ENCODE measurements at regions not wholly inside any gene's neighbourhood (a gene's known extent, or its start where the extent isn't known, plus 50 kb on each side); places are given as distances from the start of the nearest gene placed in this dataset.
"Not testable (repeated sequence)": the region's sequence is repeated elsewhere in the genome, so short reads cannot be mapped to it uniquely, and the experiment has no call there.

DNA sequence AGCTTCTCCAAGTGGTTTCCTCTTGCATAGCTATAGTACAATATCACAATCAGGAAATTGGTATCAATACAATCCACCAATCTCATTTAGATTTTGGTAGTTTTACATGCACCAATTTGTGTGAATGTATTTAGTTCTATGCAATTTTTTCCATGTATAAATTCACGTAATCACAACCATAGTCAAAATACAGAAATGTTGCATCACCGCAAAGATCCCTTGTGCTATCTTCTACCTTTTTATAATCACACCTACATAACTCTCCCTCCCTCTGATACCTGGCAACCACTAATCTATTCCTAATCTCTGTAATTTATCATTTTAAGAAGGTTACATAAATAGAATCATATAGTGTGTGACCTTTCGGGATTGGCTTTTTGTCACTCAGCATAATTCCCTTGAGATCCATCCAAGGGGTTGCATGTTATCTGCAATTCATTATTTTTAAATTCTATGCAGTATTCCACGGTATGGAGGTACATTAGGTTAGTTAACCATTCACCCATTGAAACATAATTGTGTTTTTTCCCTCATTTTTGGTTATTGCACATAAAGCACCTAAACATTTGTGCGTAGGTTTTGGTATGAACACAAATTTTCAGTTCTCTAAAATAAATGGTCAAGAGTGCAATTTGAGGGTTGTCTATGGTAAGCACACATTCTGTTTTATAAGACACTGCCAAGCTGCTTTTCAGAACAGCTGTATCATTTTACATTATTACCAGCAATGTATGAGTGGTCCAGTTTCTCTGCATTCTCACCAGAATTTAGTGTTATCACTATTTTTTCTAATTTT is 95.1 kb upstream of the SLC22A23 start:
- DNase-seq (ENCODE audit: low spot score) = no peak

DNA sequence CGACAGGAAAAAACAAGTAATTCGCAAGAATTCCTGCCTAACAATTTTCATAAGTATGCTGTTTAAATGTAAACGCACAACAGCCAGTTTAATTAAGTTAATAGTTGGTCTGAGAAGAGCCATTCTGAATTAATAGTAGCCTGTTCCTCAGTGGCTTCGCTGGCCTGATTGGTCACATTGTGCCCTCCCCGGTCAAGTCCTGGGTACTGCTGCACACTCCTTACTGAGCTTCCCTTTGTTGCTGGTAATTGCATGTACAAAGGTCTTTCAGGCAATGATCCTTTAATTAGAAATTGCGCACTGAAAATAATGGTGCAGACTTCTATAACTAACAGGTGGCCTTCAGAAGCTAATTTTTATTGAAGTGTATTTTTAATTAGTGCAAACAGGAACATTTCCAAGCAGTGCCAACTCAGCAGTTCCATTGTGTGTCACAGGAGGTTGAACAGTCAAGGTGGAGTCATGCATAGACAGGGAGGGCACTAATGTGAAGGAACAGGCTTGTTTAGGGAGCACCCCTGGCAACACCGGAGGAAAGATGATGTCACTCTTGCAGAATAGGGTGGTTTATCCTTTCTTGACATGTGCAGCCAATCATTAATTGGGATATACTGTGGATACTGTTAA is 92.6 kb upstream of the SLC22A23 start:
- no peak for DNase-seq (ENCODE audit: low spot score)

DNA sequence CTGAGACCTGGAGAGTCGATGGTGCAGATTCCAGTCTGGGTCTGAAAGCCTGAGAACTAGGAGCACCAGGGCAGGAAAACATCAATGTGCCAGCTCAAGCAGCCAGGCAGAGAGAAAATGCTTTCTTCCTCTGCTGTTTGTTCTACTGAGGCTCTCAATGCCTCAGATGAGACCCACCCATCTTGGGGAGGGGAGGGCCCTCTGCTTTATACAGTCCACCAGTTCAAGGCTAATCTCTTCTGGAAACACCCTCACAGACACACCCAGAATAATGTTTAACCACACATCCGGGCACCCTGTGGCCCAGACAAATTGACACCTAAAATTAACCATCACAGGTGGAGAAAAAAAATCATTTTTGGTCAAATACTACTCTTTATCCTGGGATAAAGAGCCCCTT is 89.3 kb upstream of the SLC22A23 start:
- DNase-seq (ENCODE audit: low spot score) = no peak

DNA sequence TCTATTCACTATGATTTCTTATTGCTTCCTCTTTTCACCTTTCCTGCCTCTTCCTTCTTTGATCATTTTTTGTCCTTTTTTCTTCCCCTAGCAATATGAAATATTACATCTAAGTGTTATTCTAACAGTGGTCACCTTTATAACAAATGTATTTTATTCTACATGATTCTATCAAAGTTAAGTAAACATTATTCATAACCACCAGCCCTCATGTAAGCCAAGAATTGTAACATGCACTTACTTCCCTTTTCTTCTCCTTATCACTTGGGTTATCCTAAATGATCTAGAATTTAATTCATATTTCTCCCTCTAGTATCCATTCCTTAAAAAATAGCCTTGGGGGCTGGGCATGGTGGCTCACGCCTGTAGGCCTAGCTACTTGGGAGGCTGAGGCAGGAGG is 88.3 kb upstream of the SLC22A23 start:
- DNase-seq (ENCODE audit: low spot score) = no peak

DNA sequence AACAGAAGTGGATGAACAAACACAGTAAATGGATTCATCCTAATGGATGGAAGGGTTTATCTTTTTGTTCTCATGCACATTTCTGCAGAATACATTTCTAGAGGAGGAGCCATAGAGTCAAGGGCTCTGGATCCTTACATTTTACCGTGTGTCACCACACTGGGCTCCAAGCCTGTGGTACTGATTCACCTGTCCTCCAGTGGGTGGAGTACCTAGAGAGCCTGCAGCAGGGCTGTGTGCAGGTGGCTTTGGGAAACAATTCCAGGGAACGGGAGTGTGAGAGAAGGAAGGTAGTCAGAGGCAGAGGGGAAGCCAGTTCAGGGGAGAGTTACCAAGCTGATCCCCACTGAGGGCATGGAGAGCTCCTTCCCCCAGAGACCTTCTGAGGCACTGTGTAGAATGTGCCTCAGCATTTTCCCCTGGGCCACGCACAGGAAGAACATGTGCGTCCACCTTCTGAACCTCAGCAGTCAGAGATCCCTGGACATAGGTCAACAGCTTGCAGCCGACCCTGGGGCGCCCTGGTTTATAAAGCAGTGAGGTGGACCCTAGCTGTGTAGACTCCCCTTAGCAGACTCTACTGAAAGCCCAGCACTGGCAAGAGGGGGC is 85.3 kb upstream of the SLC22A23 start:
- no peak for DNase-seq (ENCODE audit: low spot score)

DNA sequence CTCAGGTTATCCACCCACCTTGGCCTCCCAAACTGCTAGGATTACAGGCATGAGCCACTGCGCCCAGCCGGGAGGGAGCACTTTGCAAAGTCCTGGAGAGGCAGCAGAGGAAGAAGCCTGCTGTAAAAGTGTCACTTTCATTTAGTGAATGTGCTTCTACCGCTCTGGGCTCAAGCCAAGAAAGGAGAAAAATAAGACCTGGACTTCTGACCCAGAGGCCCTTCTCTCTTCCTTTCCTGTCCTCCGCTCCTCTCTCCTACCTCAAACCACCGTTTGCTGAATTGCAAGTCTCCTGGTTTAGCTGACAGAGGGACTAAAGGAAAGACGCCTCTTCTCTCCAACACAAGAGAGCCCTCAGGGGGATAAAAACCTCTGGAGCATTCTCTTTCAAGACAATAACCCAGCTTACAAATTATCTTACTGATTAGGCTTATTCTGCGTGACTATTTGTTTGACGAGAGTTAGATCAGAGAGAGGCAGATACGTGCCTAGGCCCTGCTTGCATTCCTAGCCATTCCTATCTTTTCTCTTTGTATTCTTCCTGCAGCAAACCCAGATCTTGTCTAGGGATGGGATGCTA is 84.2 kb upstream of the SLC22A23 start:
- DNase-seq (ENCODE audit: low spot score) = no peak

DNA sequence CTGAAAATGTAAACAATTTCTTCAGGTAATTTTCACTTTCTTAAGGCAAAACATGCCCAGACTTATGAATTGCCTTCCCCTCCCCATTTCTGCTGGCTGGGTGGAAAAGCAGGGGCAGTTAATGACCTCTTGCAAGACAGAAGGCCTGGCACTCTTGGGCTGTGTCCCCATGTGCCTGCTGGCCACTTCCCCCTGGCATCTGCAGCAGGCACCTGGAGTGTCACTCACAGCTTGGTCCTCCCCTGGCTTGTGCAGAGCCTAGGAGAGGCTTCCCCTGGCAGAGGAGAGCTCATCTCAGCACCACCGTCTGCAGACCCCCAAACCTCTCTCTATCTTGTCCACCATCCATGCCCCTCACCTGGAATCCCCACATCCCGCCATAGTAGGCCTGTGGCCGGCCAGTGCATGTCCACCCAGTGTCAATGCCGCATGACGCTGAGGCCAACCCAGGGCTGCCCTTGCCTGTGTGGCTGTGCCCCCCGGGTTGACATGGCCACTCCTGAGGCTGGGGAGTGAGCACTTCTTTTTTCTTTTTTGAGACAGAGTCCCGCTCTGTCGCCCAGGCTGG is 83.5 kb upstream of the SLC22A23 start:
- no peak for DNase-seq (ENCODE audit: low spot score)

DNA sequence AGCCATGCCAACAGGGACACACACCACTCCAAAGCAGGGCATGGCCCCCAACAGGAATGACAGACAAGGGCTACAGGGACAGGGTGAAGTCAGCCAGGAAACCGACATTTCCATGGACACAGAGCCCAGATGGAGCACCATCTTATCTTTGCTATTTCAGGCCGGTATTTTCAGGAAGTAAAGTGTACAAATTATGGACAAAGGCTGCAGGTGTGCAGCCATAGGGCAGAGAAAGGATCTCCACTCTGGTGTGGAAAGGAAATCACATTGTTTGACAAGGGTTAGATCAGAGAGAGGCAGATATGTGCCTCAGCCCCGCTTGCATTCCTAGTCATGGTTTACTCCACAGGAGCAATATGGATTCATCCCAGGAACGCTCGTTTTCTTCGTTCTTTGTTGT is 81.7 kb upstream of the SLC22A23 start:
- no peak for DNase-seq (ENCODE audit: low spot score)

DNA sequence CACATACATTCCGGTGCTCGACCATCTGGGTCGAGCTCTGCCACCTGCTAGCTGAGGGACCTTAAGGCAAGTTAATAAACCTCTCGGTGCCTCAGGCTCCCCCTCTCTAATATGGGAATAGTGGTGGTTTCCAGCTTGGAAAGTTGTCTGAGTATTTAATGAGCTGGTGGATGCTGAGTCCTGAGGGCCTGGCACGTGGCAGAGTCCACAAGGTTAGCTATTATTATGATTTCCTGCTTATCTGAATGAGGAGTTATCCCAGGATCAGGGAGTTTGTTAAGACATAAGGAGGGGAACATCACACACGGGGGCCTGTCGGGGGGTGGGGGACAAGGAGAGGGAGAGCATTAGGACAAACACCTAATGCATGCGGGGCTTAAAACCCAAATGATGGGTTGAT is 80.1 kb upstream of the SLC22A23 start:
- no peak for DNase-seq (ENCODE audit: low spot score)

DNA sequence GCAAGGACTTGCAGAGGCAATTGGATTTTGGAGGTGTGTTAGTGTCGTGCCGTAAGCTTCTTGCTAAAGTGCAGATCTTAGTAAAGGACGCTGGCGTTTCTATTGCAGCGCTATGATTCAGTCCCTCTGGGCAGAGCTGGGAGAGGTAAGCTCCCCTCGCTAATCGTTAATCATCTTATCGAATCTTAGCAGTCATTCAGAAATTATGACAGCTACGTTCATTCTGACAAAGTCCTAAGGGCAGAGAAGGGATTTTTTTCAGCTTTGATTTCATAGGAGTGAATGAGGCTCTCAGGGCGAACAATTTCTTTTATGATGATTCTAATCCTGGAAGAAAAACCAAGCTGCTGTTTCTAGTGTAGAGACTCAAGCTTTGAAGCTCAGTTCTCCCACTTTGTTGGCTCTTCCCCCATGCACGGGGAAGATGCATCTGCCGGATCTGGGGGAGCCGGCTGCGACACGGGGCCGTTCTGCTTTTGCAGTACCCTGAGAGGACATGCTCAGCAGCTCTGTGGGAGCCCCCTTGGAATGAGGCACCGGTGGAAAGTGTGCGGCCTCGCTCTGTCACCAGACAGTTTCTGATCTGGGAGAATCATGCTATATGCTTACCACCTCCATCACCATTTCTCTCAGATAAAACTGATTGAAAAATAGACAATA is 79.1 kb upstream of the SLC22A23 start:
- no peak for DNase-seq (ENCODE audit: low spot score)

DNA sequence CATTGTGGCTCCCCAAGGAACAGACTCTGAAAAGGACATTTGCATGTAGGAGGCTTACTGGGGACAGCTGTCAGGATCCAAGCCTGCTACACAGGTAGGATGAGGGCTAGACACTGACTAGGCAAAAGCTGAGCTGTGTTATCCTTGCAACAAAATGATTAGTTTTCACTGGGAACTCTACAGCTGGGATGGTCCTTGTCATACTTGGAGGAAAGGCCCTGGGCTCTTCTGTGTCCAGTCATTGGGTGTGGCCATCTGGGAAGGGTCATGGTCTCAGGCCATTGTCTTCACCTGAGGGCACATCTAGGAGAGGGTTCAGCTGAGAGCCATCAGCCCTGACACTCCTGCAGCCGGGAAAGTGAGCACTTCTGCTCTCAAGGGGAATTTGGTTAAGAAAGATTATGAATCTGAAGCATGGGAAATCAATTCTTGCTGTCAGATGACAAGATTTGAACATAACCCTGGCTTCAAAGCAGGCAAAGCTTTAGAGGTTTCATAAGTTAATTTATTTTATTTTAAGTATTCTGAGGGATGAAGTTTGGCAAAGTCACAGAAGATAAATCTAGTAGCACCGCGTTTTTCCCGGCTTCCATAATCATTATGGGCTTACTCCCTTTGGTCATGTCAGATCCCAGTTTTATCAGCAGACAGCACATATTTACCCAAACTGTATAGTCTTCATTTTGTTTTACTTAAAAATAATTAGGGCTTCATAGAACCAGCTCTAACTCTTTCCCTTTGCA is 78.4 kb upstream of the SLC22A23 start:
- DNase-seq (ENCODE audit: low spot score) = no peak

DNA sequence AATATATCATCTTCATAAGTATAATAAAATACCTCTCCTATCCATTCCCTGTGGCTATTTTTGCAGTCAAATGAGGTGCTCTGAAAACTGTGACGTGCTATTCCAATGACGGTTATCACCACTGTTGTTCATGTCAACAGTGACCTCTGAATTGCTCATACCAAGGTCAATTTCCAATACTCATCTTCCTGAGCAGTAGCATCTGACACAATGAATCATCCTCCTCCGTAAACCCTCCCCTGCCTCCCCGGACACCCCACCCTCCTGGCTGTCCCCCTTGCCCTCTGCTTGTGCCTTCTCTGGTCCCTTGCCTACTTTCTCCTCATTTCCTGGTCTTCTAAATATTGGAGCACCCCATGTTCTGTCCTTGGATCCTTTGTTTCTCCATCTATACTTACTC is 77.7 kb upstream of the SLC22A23 start:
- no peak for DNase-seq (ENCODE audit: low spot score)

DNA sequence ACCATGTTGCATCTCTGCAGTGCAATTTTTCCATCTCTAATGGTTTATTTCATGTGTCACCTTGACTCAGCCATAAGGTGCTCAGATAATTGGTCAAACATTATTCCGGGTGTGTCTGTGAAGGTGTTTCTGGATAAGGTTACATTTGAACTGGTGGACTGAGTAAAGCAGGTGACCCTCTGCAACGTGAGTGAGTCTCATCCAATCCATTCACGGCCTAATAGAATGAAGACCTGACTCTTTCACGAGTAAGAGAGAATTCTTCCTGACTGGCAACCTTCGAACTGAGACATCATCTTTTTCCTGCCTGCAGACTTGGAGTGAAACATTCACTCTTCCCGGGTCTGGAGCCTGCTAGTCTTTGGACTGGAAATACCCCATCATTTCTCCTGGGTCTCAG is 77.1 kb upstream of the SLC22A23 start:
- no peak for DNase-seq (ENCODE audit: low spot score)

DNA sequence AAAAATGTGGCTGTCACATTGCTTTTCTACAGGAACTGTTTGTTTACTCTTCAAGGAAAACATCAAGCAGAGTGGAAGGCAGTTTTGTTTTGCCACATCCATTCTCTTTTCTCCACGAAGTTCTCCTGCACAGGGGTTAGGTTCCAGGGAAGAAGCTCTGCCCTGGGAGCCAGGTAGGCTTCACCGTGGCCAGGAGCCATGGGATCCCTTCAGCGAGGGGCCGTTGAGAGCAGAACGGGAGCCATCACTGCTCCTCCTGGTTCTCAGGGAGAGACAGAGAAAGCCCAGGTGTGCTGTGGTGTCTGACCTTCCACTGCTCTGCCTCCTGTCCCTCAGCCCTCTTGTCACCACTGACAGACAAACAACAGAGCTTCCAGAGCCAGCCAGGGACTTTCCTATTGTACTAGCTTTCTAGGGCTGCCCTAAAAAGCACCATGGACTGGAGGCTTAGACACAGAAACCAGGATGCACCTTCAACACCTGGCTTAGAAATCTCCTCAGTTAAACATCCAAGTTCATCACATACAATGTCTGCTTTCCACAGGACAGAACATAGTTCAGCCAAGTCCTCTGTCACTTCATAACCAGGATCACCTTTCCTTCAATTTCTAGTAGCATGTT is 75.6 kb upstream of the SLC22A23 start:
- no peak for DNase-seq (ENCODE audit: low spot score)

DNA sequence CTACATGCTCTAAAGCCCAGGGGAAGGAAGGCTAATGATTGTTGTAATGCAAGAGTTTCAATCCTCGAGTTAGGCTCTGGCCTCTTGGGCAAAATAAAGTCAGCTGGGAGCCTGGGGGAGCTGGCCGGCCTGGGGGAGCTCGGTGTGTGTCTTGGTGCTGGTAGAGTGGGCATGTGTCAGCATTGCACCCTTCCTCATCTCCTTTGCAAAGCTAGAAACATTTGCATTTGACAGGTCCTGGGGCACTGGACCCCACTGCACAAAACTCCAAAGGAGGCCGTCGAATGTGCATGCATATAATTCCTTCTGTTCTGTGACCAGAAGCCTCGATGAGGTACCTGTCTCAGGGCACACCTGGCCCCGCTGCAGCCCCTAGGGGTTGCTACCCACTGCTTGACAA is 74.6 kb upstream of the SLC22A23 start:
- no peak for DNase-seq (ENCODE audit: low spot score)

DNA sequence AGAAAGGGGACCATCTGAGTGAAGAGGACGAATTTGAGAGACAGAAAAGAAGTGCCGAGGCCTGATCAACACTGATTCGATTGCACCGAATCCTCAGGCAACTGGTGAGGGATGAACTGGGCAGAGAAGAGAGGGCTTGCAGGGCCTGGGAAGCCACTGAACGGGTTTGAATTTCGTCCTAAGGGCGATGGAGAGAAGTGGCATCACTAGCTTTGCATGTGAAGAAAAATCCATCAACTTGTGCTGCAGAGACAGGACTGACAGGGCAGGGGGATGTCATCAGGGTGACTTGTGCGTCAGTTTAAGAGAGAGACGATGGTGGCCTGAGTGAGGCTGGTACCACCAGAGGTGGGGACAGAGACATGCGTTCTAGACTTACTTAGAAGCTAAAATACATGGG is 73.7 kb upstream of the SLC22A23 start:
- DNase-seq (ENCODE audit: low spot score) = no peak

DNA sequence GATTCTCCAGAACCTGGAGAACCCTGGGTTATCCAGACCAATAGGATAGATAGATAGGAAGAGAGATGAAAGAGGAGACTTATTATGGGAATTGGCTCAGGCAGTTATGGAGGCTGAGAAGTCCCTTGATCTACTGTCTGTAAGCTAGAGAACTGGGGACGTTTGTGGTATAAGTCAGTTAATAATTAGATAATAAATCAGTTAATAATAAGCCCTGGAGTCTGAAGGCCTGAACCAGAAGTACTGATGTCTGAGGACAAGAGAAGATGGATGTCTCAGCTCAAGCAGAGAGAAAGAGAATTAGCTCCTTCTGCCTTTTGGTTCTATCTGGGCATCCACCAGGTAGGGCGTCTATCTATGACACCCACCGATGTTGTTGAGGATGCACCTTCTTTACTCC is 72.9 kb upstream of the SLC22A23 start:
- no peak for DNase-seq (ENCODE audit: low spot score)

DNA sequence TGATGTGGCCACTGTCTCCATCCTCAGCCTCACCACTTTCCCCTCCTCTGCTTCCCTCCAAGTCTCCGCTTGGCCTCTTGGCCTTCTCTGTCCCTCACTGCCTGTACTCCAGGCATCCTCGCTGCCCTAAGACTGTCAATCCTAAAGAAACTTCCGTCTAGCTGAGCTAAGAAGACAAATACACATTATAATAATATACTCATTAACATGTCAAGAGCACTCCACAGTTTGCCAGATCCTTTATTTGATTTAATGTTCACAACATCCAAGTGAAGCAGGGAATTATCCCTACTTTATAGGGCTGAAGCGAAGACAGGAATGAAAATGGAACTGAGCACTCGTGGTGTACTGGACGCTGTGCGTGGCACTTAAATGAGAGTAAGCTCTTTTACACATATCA is 72.4 kb upstream of the SLC22A23 start:
- DNase-seq (ENCODE audit: low spot score) = no peak

DNA sequence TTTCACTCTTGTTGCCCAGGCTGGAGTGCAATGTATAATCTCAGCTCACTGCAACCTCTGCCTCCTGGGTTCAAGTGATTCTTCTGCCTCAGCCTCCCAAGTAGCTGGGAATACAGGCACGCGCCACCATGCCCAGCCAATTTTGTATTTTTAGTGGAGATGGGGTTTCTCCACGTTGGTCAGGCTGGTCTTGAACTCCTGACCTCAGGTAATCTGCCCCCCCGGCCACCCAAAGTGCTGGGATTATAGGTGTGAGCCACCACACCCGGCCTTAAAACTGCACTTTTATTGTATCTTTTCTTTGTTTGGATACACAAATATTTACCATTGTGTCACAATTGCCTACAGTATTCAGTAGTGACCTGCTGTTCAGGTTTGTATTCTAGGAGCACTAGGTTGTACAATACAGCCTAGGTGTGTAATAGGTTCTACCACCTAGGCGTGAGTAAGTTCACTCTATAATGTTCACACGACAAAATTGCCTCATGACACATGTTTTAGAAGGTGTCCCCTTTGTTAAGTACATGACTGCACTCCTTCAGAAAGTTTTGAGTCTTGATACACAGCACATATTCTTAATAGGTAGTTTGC is 71.3 kb upstream of the SLC22A23 start:
- DNase-seq (ENCODE audit: low spot score) = not testable (repeated sequence)

DNA sequence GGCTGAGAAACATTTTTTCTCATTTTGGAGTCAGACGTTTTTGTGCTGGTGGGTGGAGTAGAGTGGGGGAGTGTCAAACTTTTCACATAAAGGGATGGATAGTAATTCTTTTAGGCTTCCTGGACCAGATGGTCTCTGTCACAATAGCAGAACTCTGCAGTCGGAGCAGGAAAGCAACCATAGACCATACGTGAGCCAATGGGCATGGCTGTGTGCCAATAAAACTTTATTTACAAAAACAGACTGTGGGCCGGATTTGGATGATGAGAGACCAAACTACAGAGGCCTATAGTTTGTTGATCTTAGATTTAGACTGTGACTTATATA is 70.8 kb upstream of the SLC22A23 start:
- no peak for DNase-seq (ENCODE audit: low spot score)
